OCI-LY3 (cell line): ENCODE measurements at regions not wholly inside any gene's neighbourhood (a gene's known extent, or its start where the extent isn't known, plus 50 kb on each side); places are given as distances from the start of the nearest gene placed in this dataset.

Experiments
- H2AFZ ChIP-seq: fragments of 200-600, 300-600 bp; shearing (Covaris generic); 2 replicates; pipeline ENCODE4 v1.6.0; 2014; ENCODE audit warnings: antibody characterized with exemption, low read depth, low read length
- H3K27ac ChIP-seq: fragments of 200-600, 300-600 bp; sonication (generic); 2 replicates; pipeline ENCODE4 v1.5.1; 2014; ENCODE audit warnings: mild to moderate bottlenecking, low read length, moderate library complexity, mixed read lengths
- H3K27me3 ChIP-seq: fragments of 200-600, 300-600 bp; sonication (generic); 2 replicates; pipeline ENCODE4 v1.6.1; 2014; ENCODE audit warnings: low read depth, low read length, mixed read lengths
- H3K36me3 ChIP-seq: fragments of 200-600, 300-600 bp; sonication (generic); replicated peaks from 2 replicates; pipeline ENCODE3; 2014; ENCODE audit warnings: low read depth, low read length, mixed read lengths
- H3K4me1 ChIP-seq: fragments of 300-600, 200-600 bp; sonication (generic); 2 replicates; pipeline ENCODE4 v1.6.1; 2014; ENCODE audit warnings: low read length, mixed read lengths
- H3K4me2 ChIP-seq: fragments of 200-600, 300-600 bp; sonication (generic); 2 replicates; pipeline ENCODE4 v1.6.1; 2014; ENCODE audit warnings: low read length, mixed read lengths
- H3K4me3 ChIP-seq: fragments of 300-600, 200-600 bp; sonication (generic); 2 replicates; pipeline ENCODE4 v1.5.1; 2014; ENCODE audit warnings: antibody characterized with exemption, mild to moderate bottlenecking, low read length, moderate library complexity
- H3K79me2 ChIP-seq: fragments of 300-600, 200-600 bp; shearing (Covaris generic); 2 replicates; pipeline ENCODE4 v1.6.1; 2014; ENCODE audit warnings: mild to moderate bottlenecking, low read length, mixed read lengths
- H3K9ac ChIP-seq: fragments of 300-600, 200-600 bp; shearing (Covaris generic); 2 replicates; pipeline ENCODE4 v1.6.0; 2014; ENCODE audit warnings: mild to moderate bottlenecking, low read length, moderate library complexity
- H3K9me3 ChIP-seq: fragments of 200-600, 300-600 bp; shearing (Covaris generic); 2 replicates; pipeline ENCODE4 v1.6.1; 2014; ENCODE audit warnings: low read length, mixed read lengths; ENCODE audit not compliant: insufficient read depth
- H4K20me1 ChIP-seq: fragments of 200-600, 300-600 bp; sonication (generic); 2 replicates; pipeline ENCODE4 v1.6.1; 2016; ENCODE audit warnings: low read length, mixed read lengths; ENCODE audit not compliant: insufficient read depth
- EZH2phosphoT487 ChIP-seq: fragments of 200-600 bp; shearing (Covaris generic); IDR thresholded peaks from 2 replicates; pipeline ENCODE4 v1.6.1; 2018; ENCODE audit warnings: antibody characterized with exemption, mixed run types, low read depth
- TF ChIP-seq, protein P1 (sequence below): fragments of 200-600, 300-600 bp; sonication (generic); IDR thresholded peaks from 2 replicates; pipeline ENCODE4 v1.5.1; 2014; ENCODE audit warnings: antibody characterized with exemption, low read length, low read depth

- no peak for TF ChIP-seq EZH2phosphoT487
- TF ChIP-seq, protein P1, sequence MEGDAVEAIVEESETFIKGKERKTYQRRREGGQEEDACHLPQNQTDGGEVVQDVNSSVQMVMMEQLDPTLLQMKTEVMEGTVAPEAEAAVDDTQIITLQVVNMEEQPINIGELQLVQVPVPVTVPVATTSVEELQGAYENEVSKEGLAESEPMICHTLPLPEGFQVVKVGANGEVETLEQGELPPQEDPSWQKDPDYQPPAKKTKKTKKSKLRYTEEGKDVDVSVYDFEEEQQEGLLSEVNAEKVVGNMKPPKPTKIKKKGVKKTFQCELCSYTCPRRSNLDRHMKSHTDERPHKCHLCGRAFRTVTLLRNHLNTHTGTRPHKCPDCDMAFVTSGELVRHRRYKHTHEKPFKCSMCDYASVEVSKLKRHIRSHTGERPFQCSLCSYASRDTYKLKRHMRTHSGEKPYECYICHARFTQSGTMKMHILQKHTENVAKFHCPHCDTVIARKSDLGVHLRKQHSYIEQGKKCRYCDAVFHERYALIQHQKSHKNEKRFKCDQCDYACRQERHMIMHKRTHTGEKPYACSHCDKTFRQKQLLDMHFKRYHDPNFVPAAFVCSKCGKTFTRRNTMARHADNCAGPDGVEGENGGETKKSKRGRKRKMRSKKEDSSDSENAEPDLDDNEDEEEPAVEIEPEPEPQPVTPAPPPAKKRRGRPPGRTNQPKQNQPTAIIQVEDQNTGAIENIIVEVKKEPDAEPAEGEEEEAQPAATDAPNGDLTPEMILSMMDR: no peak
- no peak overlapping the region for H3K4me2 ChIP-seq
- no peak overlapping the region for H3K4me3 ChIP-seq
- no peak overlapping the region for H3K27ac ChIP-seq
- H3K9ac ChIP-seq: no peak overlapping the region
- H4K20me1 ChIP-seq: no peaks in the 10 kb centered on the region
- no peaks in the 10 kb centered on the region for H3K4me1 ChIP-seq
- H2AFZ ChIP-seq: no peak overlapping the region
- no peaks in the 10 kb centered on the region; the same call in 1 of the 2 replicates for H3K9me3 ChIP-seq
- H3K79me2 ChIP-seq: no peaks in the 10 kb centered on the region
- no peaks in the 10 kb centered on the region for H3K36me3 ChIP-seq
- H3K27me3 ChIP-seq: no peaks in the 10 kb centered on the region
Measured at GRCh38 chr2:142769761-142770160, 107.7 kb upstream of the KYNU start.

DNA sequence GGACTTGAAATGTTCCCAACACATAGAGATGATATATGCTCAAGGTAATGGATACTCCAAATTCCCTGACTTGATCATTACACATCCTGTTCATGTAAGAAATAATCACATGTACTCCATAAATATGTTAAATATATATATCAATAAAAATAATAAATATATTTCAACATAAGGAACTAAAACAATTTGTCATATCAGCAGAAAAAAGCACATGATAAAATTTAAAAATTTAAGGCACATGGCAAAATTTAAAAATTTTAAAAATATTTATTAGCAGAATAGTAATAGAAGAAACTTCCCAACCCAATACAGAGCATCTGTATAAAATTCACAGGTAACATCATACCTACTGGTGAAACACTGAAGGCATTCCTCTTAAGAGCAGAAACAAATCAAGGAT is 109.6 kb upstream of the KYNU start:
- Histone ChIP-seq H3K4me2 (no peak overlapping the region), H3K4me1 (no peaks in the 10 kb centered on the region), H3K36me3 (no peaks in the 10 kb centered on the region), H3K79me2 (no peaks in the 10 kb centered on the region), H3K27me3 (no peaks in the 10 kb centered on the region), H2AFZ (no peak overlapping the region), H3K4me3 (no peak overlapping the region), H3K9me3 (peaks cover 10% of the 10 kb centered on the region; the same call in 1 of the 2 replicates), H3K9ac (no peak overlapping the region), H4K20me1 (no peaks in the 10 kb centered on the region), H3K27ac (no peak overlapping the region)
- TF ChIP-seq EZH2phosphoT487: no peak
- TF ChIP-seq, protein P1: no peak

GRCh38 chr2:142758973-142759372 is 118.5 kb upstream of the KYNU start:
- H3K4me2 ChIP-seq: no peak overlapping the region
- no peak for TF ChIP-seq EZH2phosphoT487
- TF ChIP-seq, protein P1: no peak
- H4K20me1 ChIP-seq: no peaks in the 10 kb centered on the region
- no peaks in the 10 kb centered on the region for H3K36me3 ChIP-seq
- H3K27me3 ChIP-seq: no peaks in the 10 kb centered on the region
- no peaks in the 10 kb centered on the region for H3K4me1 ChIP-seq
- H3K9ac ChIP-seq: no peak overlapping the region
- peaks cover 11% of the 10 kb centered on the region; the same call in 1 of the 2 replicates for H3K9me3 ChIP-seq
- H3K79me2 ChIP-seq: no peaks in the 10 kb centered on the region
- H3K4me3 ChIP-seq: no peak overlapping the region
- 0 out of 2 replicates have a peak overlapping the region, but pooled peaks have one; percentile 20 for H2AFZ ChIP-seq
- no peak overlapping the region for H3K27ac ChIP-seq

DNA sequence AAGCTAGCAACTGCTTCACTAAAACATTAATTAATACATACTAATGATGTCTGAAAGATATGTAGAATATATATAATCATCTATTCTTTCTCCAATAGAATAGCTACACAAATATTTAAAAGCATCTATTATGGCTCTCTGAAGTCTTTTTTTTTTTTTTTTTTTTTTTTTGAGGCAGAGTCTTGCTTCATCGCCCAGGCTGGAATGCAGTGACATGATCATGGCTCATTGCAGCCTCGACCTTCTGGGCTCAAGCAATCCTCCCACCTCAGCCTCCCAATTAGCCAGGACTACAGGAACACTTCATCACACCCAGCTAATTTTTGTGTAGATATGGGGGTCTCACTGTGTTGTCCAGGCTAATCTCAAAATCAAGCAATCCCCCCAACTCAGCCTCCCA is 120.4 kb upstream of the KYNU start:
- Histone ChIP-seq H3K27ac (no peak overlapping the region), H4K20me1 (no peaks in the 10 kb centered on the region), H3K9me3 (no peaks in the 10 kb centered on the region), H3K36me3 (no peaks in the 10 kb centered on the region), H3K79me2 (no peaks in the 10 kb centered on the region), H3K27me3 (no peaks in the 10 kb centered on the region), H3K4me1 (no peaks in the 10 kb centered on the region), H3K4me2 (no peak overlapping the region), H3K9ac (no peak overlapping the region), H2AFZ (no peak overlapping the region), H3K4me3 (no peak overlapping the region)
- TF ChIP-seq, protein P1: no peak
- no peak for TF ChIP-seq EZH2phosphoT487
